ENCODE measurements at regions not wholly inside any gene's neighbourhood (a gene's known extent, or its start where the extent isn't known, plus 50 kb on each side); places are given as distances from the start of the nearest gene placed in this dataset.

DNA sequence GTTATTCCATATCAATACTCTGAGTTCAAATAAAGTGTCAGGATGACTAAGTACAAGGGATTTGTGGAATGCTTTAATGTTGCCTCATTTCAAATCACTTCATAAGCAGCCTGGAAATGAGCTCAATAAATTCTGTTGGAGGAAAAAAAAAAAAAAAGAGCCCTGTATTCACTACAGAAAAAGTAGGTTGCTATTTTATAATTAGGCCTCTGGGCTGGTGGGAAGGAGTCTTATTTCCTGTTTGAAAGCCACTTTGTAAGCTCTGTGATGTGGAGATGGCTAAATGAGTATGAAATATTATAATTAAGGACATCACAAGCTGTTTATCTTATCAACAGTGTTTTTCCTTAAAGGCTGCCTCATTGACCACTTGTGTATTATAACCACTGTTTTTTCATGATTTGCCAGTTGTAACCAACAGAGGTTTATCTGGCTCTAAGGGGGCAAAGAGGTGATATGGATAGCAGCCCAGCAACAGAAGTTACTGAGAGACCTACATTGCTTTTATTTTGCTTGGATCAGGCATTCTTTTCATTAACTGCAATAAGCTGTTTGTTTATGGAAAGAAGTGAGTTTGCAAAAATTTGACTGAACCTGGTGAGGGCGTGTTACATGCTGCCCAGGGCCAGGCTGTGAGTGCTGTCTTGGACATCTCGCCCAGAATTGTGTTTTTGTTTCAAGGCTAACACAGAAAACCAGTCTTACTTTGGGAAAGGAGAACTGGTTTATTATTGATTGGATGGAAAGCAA is 563.3 kb upstream of the MAP3K7 start:
- Histone ChIP-seq H3K4me1 (ENCODE audit: control insufficient read depth, insufficient read depth, low read length) (no peaks in the 10 kb centered on the region), H3K36me3 (ENCODE audit: control insufficient read depth in 2 of 2, insufficient read depth in 2 of 2, low read length in 1 of 2) (no peaks in the 10 kb centered on the region), H3K27ac (ENCODE audit: control insufficient read depth, insufficient read depth) (no peak overlapping the region), H3K9ac (ENCODE audit: control insufficient read depth, insufficient read depth, low read length) (no peak overlapping the region), H3K9me3 (replicated peaks; ENCODE audit: control insufficient read depth, insufficient read depth, low read length) (no peaks in the 10 kb centered on the region), H3K4me2 (ENCODE audit: control insufficient read depth, insufficient read depth) (no peak overlapping the region), H2AFZ (ENCODE audit: control insufficient read depth, low read depth, low read length) (no peak overlapping the region), H4K20me1 (ENCODE audit: control insufficient read depth, insufficient read depth) (no peaks in the 10 kb centered on the region), H3K4me3 (no peak overlapping the region), H3K79me2 (ENCODE audit: control insufficient read depth, insufficient read depth, low read length) (no peaks in the 10 kb centered on the region), H3K27me3 (replicated peaks in 1 of 2; ENCODE audit: control insufficient read depth in 2 of 2, insufficient read depth in 2 of 2, low read length in 1 of 2) (no peaks in the 10 kb centered on the region)
- 0% methylated on average over 2 of the region's 2 CpGs for WGBS (ENCODE audit: insufficient coverage, insufficient replicate concordance, low lambda C conversion rate, missing lambda C conversion rate)
- ChIA-PET RAD21 (ENCODE audit: unreplicated experiment) (interaction anchor here (1.0 kb wide), 1 partner anchor 9 kb away, joined by 3 read pairs; no protein-coding TSS in a partner anchor), POLR2A (interaction anchor here (0.6 to 0.7 kb wide), 2 partner anchors 250 to 1691 kb away, joined by 3 to 4 read pairs; no protein-coding TSS in a partner anchor), CTCF (interaction anchor here (0.8 kb wide), 1 partner anchor 11 kb away, joined by 5 read pairs; no protein-coding TSS in a partner anchor), SMC1A (ENCODE audit: uncharacterized antibody, unreplicated experiment) (interaction anchor here (1.0 to 1.7 kb wide), 6 partner anchors 9 to 91 kb away, joined by 3 to 7 read pairs (median 4); no protein-coding TSS in a partner anchor)
- FAIRE-seq: no peak
- DNase-seq (ENCODE audit: low read depth, low spot score): no peak
- BruUV-seq (replicated peaks): no TSS peak
- TF ChIP-seq, protein P1, sequence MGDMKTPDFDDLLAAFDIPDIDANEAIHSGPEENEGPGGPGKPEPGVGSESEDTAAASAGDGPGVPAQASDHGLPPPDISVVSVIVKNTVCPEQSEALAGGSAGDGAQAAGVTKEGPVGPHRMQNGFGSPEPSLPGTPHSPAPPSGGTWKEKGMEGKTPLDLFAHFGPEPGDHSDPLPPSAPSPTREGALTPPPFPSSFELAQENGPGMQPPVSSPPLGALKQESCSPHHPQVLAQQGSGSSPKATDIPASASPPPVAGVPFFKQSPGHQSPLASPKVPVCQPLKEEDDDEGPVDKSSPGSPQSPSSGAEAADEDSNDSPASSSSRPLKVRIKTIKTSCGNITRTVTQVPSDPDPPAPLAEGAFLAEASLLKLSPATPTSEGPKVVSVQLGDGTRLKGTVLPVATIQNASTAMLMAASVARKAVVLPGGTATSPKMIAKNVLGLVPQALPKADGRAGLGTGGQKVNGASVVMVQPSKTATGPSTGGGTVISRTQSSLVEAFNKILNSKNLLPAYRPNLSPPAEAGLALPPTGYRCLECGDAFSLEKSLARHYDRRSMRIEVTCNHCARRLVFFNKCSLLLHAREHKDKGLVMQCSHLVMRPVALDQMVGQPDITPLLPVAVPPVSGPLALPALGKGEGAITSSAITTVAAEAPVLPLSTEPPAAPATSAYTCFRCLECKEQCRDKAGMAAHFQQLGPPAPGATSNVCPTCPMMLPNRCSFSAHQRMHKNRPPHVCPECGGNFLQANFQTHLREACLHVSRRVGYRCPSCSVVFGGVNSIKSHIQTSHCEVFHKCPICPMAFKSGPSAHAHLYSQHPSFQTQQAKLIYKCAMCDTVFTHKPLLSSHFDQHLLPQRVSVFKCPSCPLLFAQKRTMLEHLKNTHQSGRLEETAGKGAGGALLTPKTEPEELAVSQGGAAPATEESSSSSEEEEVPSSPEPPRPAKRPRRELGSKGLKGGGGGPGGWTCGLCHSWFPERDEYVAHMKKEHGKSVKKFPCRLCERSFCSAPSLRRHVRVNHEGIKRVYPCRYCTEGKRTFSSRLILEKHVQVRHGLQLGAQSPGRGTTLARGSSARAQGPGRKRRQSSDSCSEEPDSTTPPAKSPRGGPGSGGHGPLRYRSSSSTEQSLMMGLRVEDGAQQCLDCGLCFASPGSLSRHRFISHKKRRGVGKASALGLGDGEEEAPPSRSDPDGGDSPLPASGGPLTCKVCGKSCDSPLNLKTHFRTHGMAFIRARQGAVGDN (IDR thresholded peaks at IDR 0.05): no peak
- TF ChIP-seq ASH2L (IDR thresholded peaks at IDR 0.05; ENCODE audit: borderline replicate concordance, low read depth) (no peak), SUPT20H (IDR thresholded peaks at IDR 0.05; ENCODE audit: borderline replicate concordance, control insufficient read depth, low read depth, low read length) (no peak)
- in situ Hi-C loops (cut with MboI) (no loop called here), intact Hi-C loops (cut with micrococcal nuclease; ENCODE audit: unreplicated experiment) (no loop called here)
- no peak for ATAC-seq

Measured in GM12878 (cell line).